ENCODE measurements at regions not wholly inside any gene's neighbourhood (a gene's known extent, or its start where the extent isn't known, plus 50 kb on each side); places are given as distances from the start of the nearest gene placed in this dataset.

DNA sequence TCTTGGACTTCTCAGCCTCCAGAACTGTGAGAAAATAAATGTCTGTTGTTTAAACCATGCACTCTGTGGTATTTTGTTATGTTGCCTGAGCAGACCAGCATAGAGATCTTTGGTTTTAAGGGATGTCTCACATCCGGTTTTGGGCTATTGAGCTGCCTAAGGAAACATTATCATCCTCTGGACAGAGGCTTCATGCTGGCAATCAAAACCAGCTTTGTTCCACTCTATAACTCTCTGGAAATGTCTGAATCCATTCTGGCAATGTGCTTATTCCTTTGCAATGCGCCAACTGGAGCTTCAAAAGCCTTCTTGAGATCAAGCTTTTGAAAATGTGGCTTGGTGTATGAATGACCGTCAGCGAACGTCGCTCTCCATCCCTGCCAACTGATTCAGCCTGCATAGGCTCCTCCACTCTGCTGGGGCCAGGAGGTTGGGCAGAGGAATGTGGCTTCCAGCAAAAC is 183.6 kb upstream of the MGAT5 start:
- Histone ChIP-seq H3K4me1 (no peaks in the 10 kb centered on the region), H3K4me3 (no peak overlapping the region), H3K27me3 (no peaks in the 10 kb centered on the region), H3K9me3 (no peaks in the 10 kb centered on the region), H3K27ac (no peak overlapping the region), H3K36me3 (replicated peaks in 1 of 2; ENCODE audit: insufficient read depth in 1 of 2, low read depth in 2 of 2) (no peaks in the 10 kb centered on the region)
- intact Hi-C loops (cut with DNase I), result no loop called here
- no peak for TF ChIP-seq POLR2A (IDR thresholded peaks at IDR 0.05)
- TF ChIP-seq, protein P1, sequence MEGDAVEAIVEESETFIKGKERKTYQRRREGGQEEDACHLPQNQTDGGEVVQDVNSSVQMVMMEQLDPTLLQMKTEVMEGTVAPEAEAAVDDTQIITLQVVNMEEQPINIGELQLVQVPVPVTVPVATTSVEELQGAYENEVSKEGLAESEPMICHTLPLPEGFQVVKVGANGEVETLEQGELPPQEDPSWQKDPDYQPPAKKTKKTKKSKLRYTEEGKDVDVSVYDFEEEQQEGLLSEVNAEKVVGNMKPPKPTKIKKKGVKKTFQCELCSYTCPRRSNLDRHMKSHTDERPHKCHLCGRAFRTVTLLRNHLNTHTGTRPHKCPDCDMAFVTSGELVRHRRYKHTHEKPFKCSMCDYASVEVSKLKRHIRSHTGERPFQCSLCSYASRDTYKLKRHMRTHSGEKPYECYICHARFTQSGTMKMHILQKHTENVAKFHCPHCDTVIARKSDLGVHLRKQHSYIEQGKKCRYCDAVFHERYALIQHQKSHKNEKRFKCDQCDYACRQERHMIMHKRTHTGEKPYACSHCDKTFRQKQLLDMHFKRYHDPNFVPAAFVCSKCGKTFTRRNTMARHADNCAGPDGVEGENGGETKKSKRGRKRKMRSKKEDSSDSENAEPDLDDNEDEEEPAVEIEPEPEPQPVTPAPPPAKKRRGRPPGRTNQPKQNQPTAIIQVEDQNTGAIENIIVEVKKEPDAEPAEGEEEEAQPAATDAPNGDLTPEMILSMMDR (IDR thresholded peaks at IDR 0.05), result no peak
- WGBS, 2 donors, result 91 to 93% methylated on average over 6 of the region's 6 CpGs
- no peak for DNase-seq
- ATAC-seq, result no peak

- ATAC-seq (no peak), DNase-seq (no peak)
- no peaks in the 10 kb centered on the region for H3K36me3 ChIP-seq (replicated peaks in 1 of 2; ENCODE audit: insufficient read depth in 1 of 2, low read depth in 2 of 2)
- H3K27me3 ChIP-seq, result no peaks in the 10 kb centered on the region
- WGBS, 2 donors, result 74 to 75% methylated on average over 1 of the region's 1 CpG
- intact Hi-C loops (cut with DNase I), result no loop called here
- H3K27ac ChIP-seq, result no peak overlapping the region
- no peak overlapping the region for H3K4me3 ChIP-seq
- no peaks in the 10 kb centered on the region for H3K9me3 ChIP-seq
- no peaks in the 10 kb centered on the region for H3K4me1 ChIP-seq
- TF ChIP-seq, protein P1 (IDR thresholded peaks at IDR 0.05), result no peak
- no peak for TF ChIP-seq POLR2A (IDR thresholded peaks at IDR 0.05)
These were observed 181.5 kb upstream of the MGAT5 start for GRCh38 chr2:134072341-134072740.

DNA sequence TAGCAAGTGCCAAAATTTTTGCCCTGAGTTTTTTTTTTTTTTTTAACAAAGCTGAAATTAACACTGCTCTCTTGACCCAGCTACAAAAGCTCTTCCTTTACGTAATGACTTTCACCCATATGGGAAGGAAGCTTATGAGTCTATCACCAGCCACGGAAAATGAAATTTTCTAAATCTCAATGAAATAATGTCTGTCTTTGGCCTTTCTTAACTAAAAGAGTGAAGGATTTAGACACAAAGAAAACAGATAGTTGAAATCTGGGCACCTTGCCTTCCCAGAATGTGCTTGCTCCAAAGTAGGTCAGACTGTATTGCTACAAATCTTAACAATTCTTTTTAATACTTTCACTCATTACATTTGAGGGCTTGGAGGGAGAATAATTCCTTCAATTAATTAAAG is 180.8 kb upstream of the MGAT5 start:
- intact Hi-C loops (cut with DNase I), result no loop called here
- Histone ChIP-seq H3K27me3 (no peaks in the 10 kb centered on the region), H3K4me3 (no peak overlapping the region), H3K27ac (no peak overlapping the region), H3K4me1 (no peaks in the 10 kb centered on the region), H3K36me3 (replicated peaks in 1 of 2; ENCODE audit: insufficient read depth in 1 of 2, low read depth in 2 of 2) (no peaks in the 10 kb centered on the region), H3K9me3 (no peaks in the 10 kb centered on the region)
- ATAC-seq (no peak), DNase-seq (no peak)
- TF ChIP-seq, protein P1 (IDR thresholded peaks at IDR 0.05), result no peak
- TF ChIP-seq POLR2A (IDR thresholded peaks at IDR 0.05), result no peak
- WGBS, 2 donors, result 64 to 74% methylated on average over 2 of the region's 2 CpGs

- H3K27me3 ChIP-seq, result no peaks in the 10 kb centered on the region
- no peak overlapping the region for H3K27ac ChIP-seq
- DNase-seq (no peak), ATAC-seq (no peak)
- no peak overlapping the region for H3K4me3 ChIP-seq
- intact Hi-C loops (cut with DNase I), result no loop called here
- H3K9me3 ChIP-seq, result no peaks in the 10 kb centered on the region
- no peaks in the 10 kb centered on the region for H3K36me3 ChIP-seq (replicated peaks in 1 of 2; ENCODE audit: insufficient read depth in 1 of 2, low read depth in 2 of 2)
- TF ChIP-seq, protein P1 (IDR thresholded peaks at IDR 0.05), result no peak
- no peak for TF ChIP-seq POLR2A (IDR thresholded peaks at IDR 0.05)
- H3K4me1 ChIP-seq, result no peaks in the 10 kb centered on the region
- 73 to 79% methylated on average over 7 of the region's 7 CpGs for WGBS, 2 donors
These were observed 179.3 kb upstream of the MGAT5 start for GRCh38 chr2:134074619-134075018.

- WGBS, 2 donors, result 90 to 100% methylated on average over 2 to 4 of the region's 4 CpGs
- no peak for DNase-seq
- no peak overlapping the region for H3K4me3 ChIP-seq
- intact Hi-C loops (cut with DNase I), result no loop called here
- TF ChIP-seq, protein P1 (IDR thresholded peaks at IDR 0.05), result no peak
- H3K27ac ChIP-seq, result no peak overlapping the region
- H3K9me3 ChIP-seq, result no peaks in the 10 kb centered on the region
- no peaks in the 10 kb centered on the region for H3K27me3 ChIP-seq
- no peaks in the 10 kb centered on the region for H3K36me3 ChIP-seq (replicated peaks in 1 of 2; ENCODE audit: insufficient read depth in 1 of 2, low read depth in 2 of 2)
- H3K4me1 ChIP-seq, result no peaks in the 10 kb centered on the region
- ATAC-seq, result no peak
These were observed 178.7 kb upstream of the MGAT5 start for GRCh38 chr2:134075204-134075603.
